RWPE2 (cell line): ENCODE measurements at regions not wholly inside any gene's neighbourhood (a gene's known extent, or its start where the extent isn't known, plus 50 kb on each side); places are given as distances from the start of the nearest gene placed in this dataset.

Experiments used
- ATAC-seq: fragments of 200-7000 bp; cut with Tn5 transposase; 3 replicates; pipeline ENCODE4 v1.9.1; 2021; ENCODE audit warnings: low read depth
- DNase-seq: peaks from one replicate; pipeline ENCODE4 v3.0.0-alpha.2; 2020; ENCODE audit warnings: low spot score
- H3K27ac ChIP-seq: fragments of 450-650 bp; 2 replicates; pipeline ENCODE4 v1.5.1; 2017; ENCODE audit warnings: mild to moderate bottlenecking; ENCODE audit not compliant: poor library complexity, severe bottlenecking
- H3K27me3 ChIP-seq: fragments of 250-450 bp; sonication (Bioruptor Pico); 2 replicates; pipeline ENCODE4 v1.5.1; 2021; ENCODE audit warnings: mild to moderate bottlenecking, moderate library complexity; ENCODE audit not compliant: insufficient read depth, poor library complexity, severe bottlenecking
- H3K36me3 ChIP-seq: fragments of 250-450 bp; sonication (Bioruptor Pico); 2 replicates; pipeline ENCODE4 v1.5.1; 2020; ENCODE audit warnings: low read depth, mild to moderate bottlenecking, moderate library complexity
- H3K4me1 ChIP-seq: fragments of 250-450 bp; sonication (Bioruptor Pico); 2 replicates; pipeline ENCODE4 v1.5.1; 2021; ENCODE audit warnings: mild to moderate bottlenecking, moderate library complexity; ENCODE audit not compliant: insufficient read depth, poor library complexity, severe bottlenecking
- H3K4me3 ChIP-seq: fragments of 250-450 bp; sonication (Bioruptor Pico); 2 replicates; pipeline ENCODE4 v1.5.1; 2021; ENCODE audit warnings: mild to moderate bottlenecking, moderate library complexity; ENCODE audit not compliant: severe bottlenecking
- H3K9me3 ChIP-seq: fragments of 250-450 bp; sonication (Bioruptor Pico); 2 replicates; pipeline ENCODE4 v1.5.1; 2021; ENCODE audit warnings: mild to moderate bottlenecking, moderate library complexity; ENCODE audit not compliant: severe bottlenecking
- TF ChIP-seq, protein P1 (sequence below): fragments of 450-650 bp; IDR thresholded peaks from one replicate; pipeline ENCODE4 v1.5.1; 2017; ENCODE audit warnings: mild to moderate bottlenecking, moderate library complexity; ENCODE audit not compliant: poor library complexity, severe bottlenecking

DNA sequence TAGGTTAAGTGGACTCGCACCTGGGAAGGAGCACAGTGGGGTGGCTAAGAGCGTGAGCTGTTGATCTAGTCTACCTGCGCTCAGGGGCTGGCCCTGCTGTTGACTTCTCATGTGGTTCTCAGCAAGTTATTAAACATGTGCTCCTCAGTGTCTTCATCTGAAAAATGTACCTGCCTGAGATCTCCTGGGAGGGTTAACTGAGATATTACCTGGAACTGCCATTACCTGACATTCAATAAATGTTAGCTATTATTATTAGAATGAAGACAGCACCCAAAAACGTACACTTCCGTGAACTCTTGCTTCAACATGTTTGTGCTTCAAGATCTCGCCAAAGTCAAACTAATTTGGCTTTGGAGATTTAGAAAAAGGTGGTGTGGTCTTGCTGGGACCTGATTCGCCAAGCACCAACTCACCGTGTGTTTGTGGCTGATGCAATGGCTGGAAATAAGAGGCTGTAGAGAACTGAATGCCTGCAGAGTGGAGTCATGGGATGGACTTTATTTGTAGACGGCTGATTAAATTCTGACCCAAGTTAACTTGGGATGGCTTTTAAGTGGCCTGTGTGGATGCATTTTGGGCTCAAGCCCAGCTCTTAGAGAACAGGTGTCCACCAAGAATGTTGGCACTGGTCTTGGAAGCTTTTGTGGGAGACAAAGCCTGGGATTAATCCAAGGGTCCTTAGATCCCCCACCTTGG, 692.9 kb downstream of the QKI start:
- H3K27me3 ChIP-seq: no peaks in the 10 kb centered on the region
- H3K4me1 ChIP-seq: peaks cover 12% of the 10 kb centered on the region
- DNase-seq (no peak), ATAC-seq (no peak)
- TF ChIP-seq, protein P1, sequence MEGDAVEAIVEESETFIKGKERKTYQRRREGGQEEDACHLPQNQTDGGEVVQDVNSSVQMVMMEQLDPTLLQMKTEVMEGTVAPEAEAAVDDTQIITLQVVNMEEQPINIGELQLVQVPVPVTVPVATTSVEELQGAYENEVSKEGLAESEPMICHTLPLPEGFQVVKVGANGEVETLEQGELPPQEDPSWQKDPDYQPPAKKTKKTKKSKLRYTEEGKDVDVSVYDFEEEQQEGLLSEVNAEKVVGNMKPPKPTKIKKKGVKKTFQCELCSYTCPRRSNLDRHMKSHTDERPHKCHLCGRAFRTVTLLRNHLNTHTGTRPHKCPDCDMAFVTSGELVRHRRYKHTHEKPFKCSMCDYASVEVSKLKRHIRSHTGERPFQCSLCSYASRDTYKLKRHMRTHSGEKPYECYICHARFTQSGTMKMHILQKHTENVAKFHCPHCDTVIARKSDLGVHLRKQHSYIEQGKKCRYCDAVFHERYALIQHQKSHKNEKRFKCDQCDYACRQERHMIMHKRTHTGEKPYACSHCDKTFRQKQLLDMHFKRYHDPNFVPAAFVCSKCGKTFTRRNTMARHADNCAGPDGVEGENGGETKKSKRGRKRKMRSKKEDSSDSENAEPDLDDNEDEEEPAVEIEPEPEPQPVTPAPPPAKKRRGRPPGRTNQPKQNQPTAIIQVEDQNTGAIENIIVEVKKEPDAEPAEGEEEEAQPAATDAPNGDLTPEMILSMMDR: no peak
- H3K4me3 ChIP-seq: no peak overlapping the region
- H3K27ac ChIP-seq: no peak overlapping the region
- H3K36me3 ChIP-seq: no peaks in the 10 kb centered on the region
- peaks cover under 1% of the 10 kb centered on the region for H3K9me3 ChIP-seq

DNA sequence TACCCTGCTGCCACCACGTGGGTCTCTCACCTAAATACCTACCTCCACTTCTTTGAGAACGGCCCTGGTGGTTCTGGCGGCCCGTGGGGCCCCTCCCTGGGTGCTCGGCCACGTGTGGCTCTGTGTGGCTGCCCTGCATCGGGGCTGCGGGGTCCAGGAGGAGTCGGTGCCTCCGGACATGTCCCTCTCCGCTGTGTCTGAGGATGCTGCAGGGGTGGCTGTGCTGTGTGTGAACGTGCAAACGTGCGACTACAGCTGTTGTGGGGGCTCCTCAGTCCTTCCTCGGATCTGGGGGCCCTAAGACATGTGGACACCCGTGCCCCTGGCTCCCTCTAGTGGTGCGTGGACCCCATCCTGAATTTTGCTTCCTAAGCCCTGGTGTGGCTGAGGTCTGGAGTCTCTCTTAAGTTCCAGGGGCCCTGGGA, 691.8 kb downstream of the QKI start:
- no peak overlapping the region for H3K27ac ChIP-seq
- H3K27me3 ChIP-seq: no peaks in the 10 kb centered on the region
- TF ChIP-seq, protein P1: peak; percentile 16
- H3K9me3 ChIP-seq: no peaks in the 10 kb centered on the region
- no peak for DNase-seq
- no peak for ATAC-seq
- peaks cover 12% of the 10 kb centered on the region for H3K4me1 ChIP-seq
- no peak overlapping the region for H3K4me3 ChIP-seq
- no peaks in the 10 kb centered on the region for H3K36me3 ChIP-seq

GRCh38 chr6:164105705-164106104, 691.2 kb downstream of the QKI start:
- no peak overlapping the region for H3K27ac ChIP-seq
- H3K36me3 ChIP-seq: no peaks in the 10 kb centered on the region
- ATAC-seq: no peak
- DNase-seq: no peak
- no peaks in the 10 kb centered on the region for H3K27me3 ChIP-seq
- no peak overlapping the region for H3K4me3 ChIP-seq
- TF ChIP-seq, protein P1: no peak
- peaks cover 12% of the 10 kb centered on the region for H3K4me1 ChIP-seq
- no peaks in the 10 kb centered on the region for H3K9me3 ChIP-seq

DNA sequence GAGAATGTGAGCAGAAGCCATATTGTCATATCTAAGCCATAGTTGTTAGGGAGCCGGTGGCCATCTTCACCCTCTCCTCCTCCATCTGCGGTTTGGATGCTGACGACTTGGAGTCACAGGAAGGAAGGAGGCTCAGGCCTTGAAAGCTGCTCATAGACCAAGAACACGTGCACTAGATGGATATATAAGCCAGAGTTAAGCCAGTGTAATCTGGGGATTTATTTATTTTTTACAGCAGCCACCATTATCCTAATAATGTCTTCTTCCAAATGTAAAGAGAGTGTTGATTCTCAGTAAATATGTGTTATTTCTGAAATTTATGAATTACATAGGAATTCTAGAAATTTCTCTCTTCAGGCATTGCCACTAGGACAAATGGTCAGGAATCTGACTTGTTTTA, 689.9 kb downstream of the QKI start:
- ATAC-seq: no peak
- Histone ChIP-seq H3K36me3 (no peaks in the 10 kb centered on the region), H3K27ac (no peak overlapping the region), H3K27me3 (no peaks in the 10 kb centered on the region), H3K9me3 (no peaks in the 10 kb centered on the region), H3K4me1 (peaks cover 9% of the 10 kb centered on the region), H3K4me3 (no peak overlapping the region)
- DNase-seq: no peak
- TF ChIP-seq, protein P1: no peak

DNA sequence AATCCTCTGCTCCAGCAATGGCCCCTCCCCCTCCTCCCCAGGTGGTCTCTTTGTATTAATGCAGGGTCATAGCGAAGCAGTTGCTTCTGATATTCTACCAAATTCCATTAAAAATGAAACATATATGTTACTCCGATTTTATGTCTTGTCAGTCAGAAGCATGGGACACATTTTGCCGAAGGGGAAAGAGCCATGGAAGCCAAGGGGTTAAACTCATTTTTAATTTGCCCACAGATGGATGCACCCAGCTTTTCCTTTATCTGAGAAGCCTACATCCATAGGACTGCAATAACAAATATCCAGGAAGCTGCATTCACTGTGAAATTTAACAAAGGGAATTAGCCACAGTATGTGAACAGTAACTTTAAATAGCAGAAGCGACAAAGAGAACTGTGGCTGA, 688.2 kb downstream of the QKI start:
- no peaks in the 10 kb centered on the region for H3K27me3 ChIP-seq
- TF ChIP-seq, protein P1: no peak
- ATAC-seq: no peak

More for the DNA sequence above, 688.2 kb downstream of the QKI start:
- no peak overlapping the region for H3K27ac ChIP-seq
- no peaks in the 10 kb centered on the region for H3K4me1 ChIP-seq
- no peak overlapping the region for H3K4me3 ChIP-seq
- DNase-seq: no peak
- no peaks in the 10 kb centered on the region for H3K36me3 ChIP-seq
- H3K9me3 ChIP-seq: no peaks in the 10 kb centered on the region
